HG02678 (cell line): ENCODE measurements at regions not wholly inside any gene's neighbourhood (a gene's known extent, or its start where the extent isn't known, plus 50 kb on each side); places are given as distances from the start of the nearest gene placed in this dataset.

Experiments used
- ATAC-seq: cut with Tn5 transposase; IDR thresholded peaks from one replicate; pipeline ENCODE4 v1.9.1; 2021; ENCODE audit warnings: mild to moderate bottlenecking, moderate library complexity; ENCODE audit not compliant: unreplicated experiment

DNA sequence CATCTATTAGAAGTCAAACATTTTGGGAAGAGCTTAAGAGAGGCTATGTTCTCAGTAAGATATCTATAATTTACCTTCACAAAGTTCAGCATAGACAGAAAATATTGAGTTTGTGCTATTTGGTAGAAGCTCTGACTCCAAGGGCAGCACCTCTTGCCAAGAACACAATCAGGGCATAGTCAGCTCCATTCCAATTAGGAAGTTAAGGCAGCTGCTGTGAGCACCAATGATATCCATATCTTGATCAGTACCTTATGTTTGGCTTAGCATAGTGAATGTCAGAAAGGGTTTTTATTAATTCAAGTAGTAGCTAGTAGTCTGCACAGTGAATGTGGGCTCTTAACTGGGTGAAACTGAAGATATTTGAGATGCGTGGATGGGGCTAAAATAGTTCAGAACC lies 86.4 kb upstream of the SPRED2 start:
- ATAC-seq, result no peak

GRCh38 chr2:65514555-65515195 lies 82.3 kb upstream of the SPRED2 start:
- no peak for ATAC-seq

GRCh38 chr2:65512783-65513182 lies 80.4 kb upstream of the SPRED2 start:
- ATAC-seq, result no peak

DNA sequence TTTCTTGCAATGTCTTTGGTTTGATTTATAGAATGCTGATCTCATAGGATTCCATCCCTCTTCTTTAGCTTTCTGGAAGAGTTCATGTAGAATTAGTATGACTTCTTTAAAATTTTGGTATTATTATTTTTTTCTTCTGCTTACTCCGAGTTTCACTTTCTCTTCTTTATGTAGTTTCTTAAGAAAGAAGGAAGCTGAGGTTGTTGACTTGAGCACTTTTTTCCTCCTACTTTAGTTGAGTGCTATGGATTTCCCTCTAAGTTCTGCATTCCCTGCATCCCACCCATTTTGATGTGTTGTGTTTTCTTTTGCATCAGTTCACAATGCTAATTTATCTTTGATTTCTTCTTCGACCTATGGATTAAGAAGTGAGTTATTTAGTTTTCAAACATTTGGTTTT lies 78.9 kb upstream of the SPRED2 start:
- ATAC-seq, result no peak

GRCh38 chr2:65508225-65508624 lies 75.8 kb upstream of the SPRED2 start:
- no peak for ATAC-seq

DNA sequence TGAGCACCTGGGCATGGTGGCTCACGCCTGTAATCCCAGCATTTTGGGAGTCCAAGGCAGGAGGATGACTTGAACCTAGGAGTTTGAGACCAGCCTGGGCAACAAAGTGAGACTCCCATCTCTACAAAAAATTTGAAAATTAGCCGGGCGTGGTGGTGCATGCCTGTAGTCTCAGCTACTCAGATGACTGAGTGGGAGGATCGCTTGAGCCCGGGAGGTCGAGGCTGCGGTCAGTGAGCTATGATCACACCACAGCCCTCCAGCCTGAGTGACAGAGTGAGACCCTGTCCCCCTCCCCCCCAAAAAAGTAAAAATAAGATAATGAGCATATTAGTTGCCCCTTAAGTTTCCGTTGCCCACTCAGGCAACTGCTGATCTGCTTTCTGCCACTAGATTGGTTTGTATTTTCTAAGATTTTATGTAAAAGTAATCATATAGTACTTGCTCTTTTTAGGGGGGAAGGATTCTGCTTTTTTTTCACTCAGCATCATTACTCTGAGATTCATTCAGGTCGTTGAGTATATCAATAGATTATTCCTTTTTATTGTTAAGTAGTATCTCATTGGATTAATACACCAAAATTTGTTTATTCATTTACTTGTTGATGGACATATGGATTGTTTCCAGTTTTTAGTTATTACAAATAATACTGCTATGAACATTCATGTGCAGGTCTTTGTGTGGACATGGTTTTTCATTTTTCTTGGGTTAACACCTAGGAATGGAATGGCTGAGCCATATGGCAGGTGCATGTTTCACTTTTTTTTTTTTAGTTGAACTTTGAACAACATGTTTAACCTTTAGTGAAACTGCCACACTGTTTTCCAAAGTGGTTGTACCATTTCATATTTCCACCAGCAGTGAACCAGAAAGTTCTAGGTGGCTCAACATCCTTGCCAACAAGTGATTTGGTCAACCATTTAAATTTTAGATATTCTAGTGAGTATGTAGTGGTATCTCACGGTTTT lies 75.0 kb upstream of the SPRED2 start:
- ATAC-seq, result no peak

GRCh38 chr2:65504814-65505697 lies 72.7 kb upstream of the SPRED2 start:
- ATAC-seq, result no peak

GRCh38 chr2:65504201-65504600 lies 71.8 kb upstream of the SPRED2 start:
- ATAC-seq, result no peak

DNA sequence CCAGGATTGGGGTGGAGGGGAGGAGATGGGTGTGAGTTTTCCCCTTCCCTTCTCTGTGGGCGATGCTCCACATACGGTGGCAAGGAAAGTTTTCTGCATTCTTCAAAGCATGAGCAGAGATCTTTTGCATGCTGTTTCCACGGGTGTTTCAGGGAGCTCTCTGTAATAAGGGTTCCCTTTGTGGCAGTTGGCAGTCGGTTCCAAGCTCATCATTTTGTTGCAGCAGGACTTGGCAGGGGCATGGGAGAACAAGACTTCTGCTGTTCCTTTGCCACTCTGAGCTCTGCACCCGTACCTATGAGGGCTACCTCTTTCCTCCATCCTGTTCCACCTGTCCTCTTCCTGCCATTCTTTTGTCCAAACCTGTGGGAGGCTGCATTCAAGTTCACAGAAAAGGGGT lies 71.3 kb upstream of the SPRED2 start:
- ATAC-seq, result no peak

DNA sequence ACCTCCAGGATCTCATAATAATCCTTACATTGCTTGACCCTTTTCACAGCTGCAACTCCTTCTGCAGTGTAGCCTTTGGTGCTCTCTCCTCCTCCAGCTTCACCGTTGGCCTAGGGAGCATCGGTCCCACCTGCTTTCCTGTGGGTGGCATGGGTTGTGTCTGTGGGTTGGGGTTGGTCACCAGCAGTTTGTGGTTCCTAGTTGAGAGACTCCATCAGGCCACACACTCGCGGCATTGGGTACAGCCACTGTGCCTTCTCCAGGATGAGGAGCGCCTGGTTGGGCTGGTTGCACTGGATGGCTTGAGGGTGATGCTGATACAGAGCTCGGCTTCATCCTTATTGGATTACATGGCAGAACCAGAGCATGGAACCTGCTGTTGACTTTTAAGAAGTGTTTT lies 69.4 kb upstream of the SPRED2 start:
- ATAC-seq, result no peak

DNA sequence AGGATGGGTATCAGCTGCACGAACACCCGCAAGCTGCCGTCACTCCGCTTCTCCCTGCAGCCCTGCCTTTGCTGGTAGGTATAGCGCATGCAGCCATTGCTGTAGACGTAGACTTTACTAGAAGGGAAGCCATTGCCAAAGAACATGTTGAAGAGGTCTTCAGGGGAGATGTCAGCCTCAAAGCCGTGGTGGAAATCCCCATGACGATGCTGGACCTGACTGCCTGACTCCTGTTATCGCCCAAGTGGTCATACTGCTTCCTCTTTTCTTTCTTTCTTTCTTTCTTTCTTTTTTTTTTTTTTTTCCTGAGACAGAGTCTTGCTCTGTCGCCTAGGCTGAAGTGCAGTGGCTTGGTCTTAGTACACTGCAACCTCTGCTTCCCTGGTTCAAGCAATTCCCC lies 68.7 kb upstream of the SPRED2 start:
- ATAC-seq, result no peak

DNA sequence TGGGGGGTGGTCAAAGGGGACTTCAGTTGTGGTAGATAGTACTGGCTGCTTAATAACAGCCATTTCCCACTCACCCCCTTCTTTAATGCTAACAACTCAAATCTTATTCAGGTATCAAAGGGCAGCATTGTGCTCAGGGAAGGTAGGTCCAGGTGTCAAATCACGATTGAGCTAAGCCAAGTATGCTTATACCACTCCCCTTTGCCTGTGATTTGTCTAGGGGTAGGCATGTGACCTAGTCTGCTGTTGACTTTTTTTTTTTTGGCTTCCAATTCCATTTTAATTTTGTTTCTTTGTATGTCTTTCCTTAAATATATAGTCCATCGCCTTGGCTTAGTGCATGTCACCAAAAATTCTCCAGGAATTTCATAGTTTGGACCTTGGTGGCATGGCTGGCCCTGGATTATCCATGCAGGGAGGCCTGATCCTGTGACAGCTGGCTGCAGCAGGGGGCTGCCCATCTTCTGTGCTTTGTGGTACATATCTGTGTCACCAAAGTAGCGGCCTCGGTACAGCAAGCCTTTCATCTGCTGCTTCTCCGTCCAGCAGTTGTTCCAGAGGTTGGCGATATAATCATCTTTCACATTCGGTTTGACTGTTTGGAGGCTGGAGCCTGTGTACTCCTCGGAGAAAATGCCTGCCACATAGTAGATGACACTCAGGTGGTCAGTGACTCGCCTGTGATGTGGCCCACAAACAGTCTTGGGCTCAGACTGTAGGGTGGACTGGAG lies 68.1 kb upstream of the SPRED2 start:
- ATAC-seq, result no peak

DNA sequence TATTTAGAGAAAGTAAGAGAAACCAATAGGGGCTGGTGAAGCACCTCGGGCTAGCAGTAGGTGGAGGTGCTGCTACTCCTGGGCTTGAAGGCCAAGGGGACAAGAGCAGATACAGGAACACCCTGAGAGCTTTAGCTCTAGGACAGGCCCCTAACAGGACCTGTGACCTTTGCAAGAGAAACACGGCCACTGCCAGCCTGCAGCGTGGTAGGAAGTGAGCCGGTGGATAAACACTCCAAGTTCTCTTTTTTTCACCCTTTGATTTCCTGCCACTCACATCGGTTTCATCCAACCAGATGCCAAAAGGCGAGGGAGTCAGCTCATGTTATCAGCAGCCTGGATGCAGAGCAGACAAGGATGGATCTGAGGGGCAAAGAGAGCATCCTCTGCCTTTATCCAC lies 66.8 kb upstream of the SPRED2 start:
- ATAC-seq, result no peak

DNA sequence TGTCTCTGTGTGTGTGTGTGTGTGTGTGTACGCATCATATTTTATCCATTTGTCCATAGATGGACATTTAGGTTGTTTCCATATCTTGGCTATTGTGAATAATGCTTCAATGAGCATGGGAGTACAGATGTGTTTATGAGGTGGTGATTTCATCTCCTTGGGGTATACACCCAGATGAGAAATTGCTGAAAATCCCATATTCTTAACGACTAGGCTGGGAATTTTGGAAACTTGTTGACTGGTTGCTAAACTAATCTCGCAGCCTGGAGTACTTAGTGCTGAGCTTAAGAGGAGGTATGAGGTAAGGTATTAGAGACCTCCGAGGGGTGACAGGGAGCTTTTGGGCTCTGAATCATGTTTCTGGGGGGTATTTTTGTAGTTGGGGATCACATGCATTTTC lies 66.0 kb upstream of the SPRED2 start:
- ATAC-seq, result no peak

DNA sequence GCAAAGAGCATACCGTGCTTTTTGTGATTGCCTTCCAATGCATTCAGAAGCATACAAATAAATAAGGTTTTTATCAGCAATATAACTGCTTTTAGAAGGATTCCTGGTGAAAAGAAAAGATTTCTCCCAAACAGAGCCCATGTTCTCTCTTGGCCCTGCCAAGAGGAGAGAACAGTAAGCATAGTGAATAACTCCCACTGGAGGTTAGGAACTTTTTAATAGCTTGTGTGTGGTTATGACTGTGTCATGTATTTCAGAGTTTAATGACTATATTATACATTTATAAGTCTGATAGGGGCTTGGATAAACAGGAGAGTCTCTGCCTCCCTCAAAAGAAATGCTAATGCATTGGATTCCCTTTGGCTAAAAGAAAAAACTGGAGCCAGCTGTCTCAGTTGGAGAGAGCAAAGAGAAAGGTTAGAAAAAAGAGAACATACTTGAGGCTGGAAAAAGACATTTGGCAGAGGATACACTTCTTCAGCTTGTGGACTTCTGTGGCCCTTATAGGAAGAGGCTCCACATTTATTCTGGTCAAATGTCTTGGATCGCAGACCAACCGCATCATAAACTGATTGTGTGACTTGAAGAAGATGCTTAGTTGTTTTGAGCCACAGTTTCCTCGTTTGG lies 63.0 kb upstream of the SPRED2 start:
- ATAC-seq, result no peak

- ATAC-seq, result no peak
These were observed 61.7 kb upstream of the SPRED2 start for GRCh38 chr2:65494078-65494477.

DNA sequence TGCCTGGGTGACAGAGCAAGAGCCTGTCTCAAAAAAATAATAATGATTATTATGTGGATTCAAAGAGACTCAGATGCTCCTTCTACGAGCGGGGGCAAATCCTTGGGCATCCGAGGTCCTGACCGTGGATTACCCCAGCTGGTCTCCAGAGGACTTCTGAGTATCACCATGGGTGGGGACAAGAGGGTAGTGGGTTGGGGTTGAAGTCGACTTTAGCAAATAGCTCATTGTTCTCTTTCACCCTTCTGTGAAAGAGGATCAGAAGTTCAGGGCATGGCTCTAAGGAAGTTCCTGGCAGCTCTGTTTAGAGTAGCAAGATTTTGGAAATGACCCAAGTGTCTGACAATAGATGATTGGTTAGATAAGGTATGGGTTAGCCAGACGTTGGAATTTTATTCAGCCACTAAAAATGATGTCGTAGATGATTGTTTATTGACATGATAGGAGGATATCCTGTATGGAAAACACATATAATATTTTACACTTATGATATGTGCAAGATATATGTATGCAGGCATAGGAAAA lies 59.0 kb upstream of the SPRED2 start:
- ATAC-seq, result no peak

- no peak for ATAC-seq
These were observed 57.8 kb upstream of the SPRED2 start for GRCh38 chr2:65490222-65490621.

DNA sequence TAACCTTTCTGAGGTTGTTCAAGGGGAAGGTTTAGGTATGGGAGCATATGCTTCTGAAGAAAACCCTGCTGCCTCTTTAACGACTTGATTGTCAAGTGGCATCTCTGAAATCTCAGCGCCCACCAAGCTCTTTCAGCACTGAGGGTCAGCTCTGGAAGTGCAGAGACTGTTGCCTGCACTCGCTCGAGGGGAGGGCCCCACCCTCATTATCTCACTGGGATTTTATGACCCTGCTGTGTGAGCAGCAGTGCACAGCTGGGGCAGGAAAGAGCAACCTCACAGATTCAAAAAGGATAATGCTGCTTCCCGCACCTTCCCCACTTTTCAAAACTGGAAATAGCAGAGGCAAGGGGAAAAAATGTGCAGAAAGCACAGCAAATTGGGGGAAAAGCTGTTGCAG lies 56.9 kb upstream of the SPRED2 start:
- ATAC-seq, result no peak

DNA sequence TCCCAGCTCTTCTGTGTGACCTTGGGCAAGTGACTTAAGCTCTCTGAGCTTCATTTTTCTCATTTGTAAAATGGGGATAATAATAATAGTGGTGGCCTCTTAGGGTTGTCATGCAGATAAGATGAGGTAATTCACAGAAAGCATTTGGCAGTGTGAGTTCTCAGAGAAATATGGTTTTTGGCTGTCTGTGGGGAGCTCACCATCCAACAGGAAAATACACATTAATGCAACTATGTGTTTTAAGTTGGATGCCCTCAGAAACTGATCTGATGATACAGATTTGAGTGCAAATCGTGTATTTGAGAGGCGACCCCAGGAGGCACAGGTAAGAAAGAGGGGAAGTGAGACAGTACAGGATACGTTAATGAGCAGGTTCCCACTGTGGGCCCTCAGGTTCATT lies 56.1 kb upstream of the SPRED2 start:
- no peak for ATAC-seq
